ENCODE measurements at regions not wholly inside any gene's neighbourhood (a gene's known extent, or its start where the extent isn't known, plus 50 kb on each side); places are given as distances from the start of the nearest gene placed in this dataset.

DNA sequence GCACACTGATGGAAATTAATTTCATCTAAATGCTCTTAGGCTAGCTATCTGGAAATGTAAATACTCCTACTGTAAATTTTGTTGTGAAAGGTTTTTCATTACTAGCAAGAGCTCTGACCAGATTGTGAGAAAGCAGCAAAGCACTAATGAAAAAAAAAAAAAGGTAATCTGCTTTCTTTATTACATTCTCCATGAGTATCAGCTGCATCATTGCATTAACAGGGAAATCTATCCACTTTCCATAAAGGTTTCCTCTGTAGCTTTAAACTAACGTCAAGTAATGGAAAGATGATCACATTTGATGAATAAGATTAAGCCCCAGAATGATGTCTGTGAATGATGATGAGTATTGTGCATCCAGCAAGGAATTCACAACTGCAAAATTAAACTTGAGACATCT is 790.6 kb upstream of the TYRP1 start:
- TF ChIP-seq, protein P1, sequence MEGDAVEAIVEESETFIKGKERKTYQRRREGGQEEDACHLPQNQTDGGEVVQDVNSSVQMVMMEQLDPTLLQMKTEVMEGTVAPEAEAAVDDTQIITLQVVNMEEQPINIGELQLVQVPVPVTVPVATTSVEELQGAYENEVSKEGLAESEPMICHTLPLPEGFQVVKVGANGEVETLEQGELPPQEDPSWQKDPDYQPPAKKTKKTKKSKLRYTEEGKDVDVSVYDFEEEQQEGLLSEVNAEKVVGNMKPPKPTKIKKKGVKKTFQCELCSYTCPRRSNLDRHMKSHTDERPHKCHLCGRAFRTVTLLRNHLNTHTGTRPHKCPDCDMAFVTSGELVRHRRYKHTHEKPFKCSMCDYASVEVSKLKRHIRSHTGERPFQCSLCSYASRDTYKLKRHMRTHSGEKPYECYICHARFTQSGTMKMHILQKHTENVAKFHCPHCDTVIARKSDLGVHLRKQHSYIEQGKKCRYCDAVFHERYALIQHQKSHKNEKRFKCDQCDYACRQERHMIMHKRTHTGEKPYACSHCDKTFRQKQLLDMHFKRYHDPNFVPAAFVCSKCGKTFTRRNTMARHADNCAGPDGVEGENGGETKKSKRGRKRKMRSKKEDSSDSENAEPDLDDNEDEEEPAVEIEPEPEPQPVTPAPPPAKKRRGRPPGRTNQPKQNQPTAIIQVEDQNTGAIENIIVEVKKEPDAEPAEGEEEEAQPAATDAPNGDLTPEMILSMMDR (IDR thresholded peaks at IDR 0.05 in 4 of 5, conservative IDR thresholded peaks at IDR 0.05 in 1 of 5) = no peak
- no peak for TF ChIP-seq POLR2A (IDR thresholded peaks at IDR 0.05)
